ENCODE measurements at regions not wholly inside any gene's neighbourhood (a gene's known extent, or its start where the extent isn't known, plus 50 kb on each side); places are given as distances from the start of the nearest gene placed in this dataset.
A peak's percentile ranks its signal among the peaks of the same experiment; 100 is the strongest.

GRCh38 chr1:9437961-9438430 lies 101.3 kb upstream of the SLC25A33 start (continued):
- peak; percentile 49 for TF ChIP-seq ZNF687 (CRISPR knock-in tag; IDR thresholded peaks at IDR 0.05)
- no peak for TF ChIP-seq ZNF501 (CRISPR knock-in tag; IDR thresholded peaks at IDR 0.05)

GRCh38 chr1:9438431-9439073 lies 100.7 kb upstream of the SLC25A33 start:
- peak overlapping the region; percentile 93 for H3K4me2 ChIP-seq (ENCODE audit: low read depth, low read length)
- TF ChIP-seq HDAC1 (CRISPR knock-in tag; IDR thresholded peaks at IDR 0.05) (peak; percentile 79), ZNF800 (CRISPR knock-in tag; IDR thresholded peaks at IDR 0.05) (no peak), ZNF367 (CRISPR knock-in tag; IDR thresholded peaks at IDR 0.05; ENCODE audit: borderline replicate concordance) (no peak), ZNF468 (CRISPR knock-in tag; IDR thresholded peaks at IDR 0.05) (no peak), ZNF616 (CRISPR knock-in tag; IDR thresholded peaks at IDR 0.05; ENCODE audit: low read depth) (no peak), IKZF5 (CRISPR knock-in tag; IDR thresholded peaks at IDR 0.05) (peak; percentile 79), ZNF552 (CRISPR knock-in tag; IDR thresholded peaks at IDR 0.05; ENCODE audit: borderline replicate concordance) (no peak), YEATS4 (CRISPR knock-in tag; IDR thresholded peaks at IDR 0.05; ENCODE audit: borderline replicate concordance) (no peak), ARHGAP35 (CRISPR knock-in tag; IDR thresholded peaks at IDR 0.05; ENCODE audit: borderline replicate concordance) (no peak), ZBTB26 (CRISPR knock-in tag; IDR thresholded peaks at IDR 0.05; ENCODE audit: borderline replicate concordance) (no peak), TCF7L2 (IDR thresholded peaks at IDR 0.05; ENCODE audit: low read depth, low read length) (no peak)

More at GRCh38 chr1:9438431-9439073, 100.7 kb upstream of the SLC25A33 start:
- in situ Hi-C loops (cut with HindIII; ENCODE audit: extremely low pct_ligation_motif_present, low pct_unique_long_range_greater_than_20kb), result no loop called here
- ChIA-PET CTCF (ENCODE audit: low intra/inter-chr PET ratio, low total read pairs) (no interaction called here), POLR2A (interaction anchor here (0.5 to 3.3 kb wide), 19 partner anchors 9 to 309 kb away, joined by 3 to 27 read pairs (median 4); partner anchors contain the start of genes GPR157, H6PD, SLC25A33 and SPSB1)
- no peaks in the 10 kb centered on the region for H4K20me1 ChIP-seq (ENCODE audit: insufficient read depth, low read length)
- ATAC-seq, result peak; percentile 59
- BruUV-seq (replicated peaks), result no TSS peak
- peak; percentile 83 for FAIRE-seq
- H3K9me3 ChIP-seq (ENCODE audit: low read length), result no peaks in the 10 kb centered on the region
- no peaks in the 10 kb centered on the region for H3K27me3 ChIP-seq (ENCODE audit: control insufficient read depth in 1 of 2, insufficient read depth in 2 of 2, low read length in 2 of 2)
- intact Hi-C loops (cut with micrococcal nuclease; ENCODE audit: unreplicated experiment), result loop anchor here (5.0 kb wide), 1 partner anchor 36 kb away; no protein-coding TSS in a partner anchor
- DNase-seq (ENCODE audit: low spot score), result peak; percentile 91
- WGBS (ENCODE audit: low lambda C conversion rate), result 1% methylated on average over 11 of the region's 12 CpGs
- H3K36me3 ChIP-seq (replicated peaks in 1 of 2; ENCODE audit: control insufficient read depth in 1 of 2, insufficient read depth in 2 of 2, low read length in 2 of 2), result no peaks in the 10 kb centered on the region
- H3K4me1 ChIP-seq (ENCODE audit: insufficient read depth, low read length), result peaks cover 100% of the 10 kb centered on the region
- H3K79me2 ChIP-seq (ENCODE audit: insufficient read depth, low read length), result no peaks in the 10 kb centered on the region
- peak overlapping the region; percentile 29 to 64 (median 30) for H3K4me3 ChIP-seq (replicated peaks in 1 of 3; ENCODE audit: insufficient read depth in 1 of 3, low read depth in 2 of 3, low read length in 3 of 3)
- peak overlapping the region; percentile 13 for H2AFZ ChIP-seq (ENCODE audit: low read length)
- H3K9ac ChIP-seq (ENCODE audit: insufficient read depth, low read depth, low read length), result peak overlapping the region; percentile 72
- H3K27ac ChIP-seq (ENCODE audit: extremely low read length, insufficient read depth, low read length), result peak overlapping the region; percentile 88
